ENCODE measurements at regions not wholly inside any gene's neighbourhood (a gene's known extent, or its start where the extent isn't known, plus 50 kb on each side); places are given as distances from the start of the nearest gene placed in this dataset.

GRCh38 chr5:4424895-4425294 is 715.2 kb upstream of the ADAMTS16 start:
- no peak overlapping the region for H3K4me3 ChIP-seq

GRCh38 chr5:4440536-4440935 is 699.6 kb upstream of the ADAMTS16 start:
- 81% methylated on average over 2 of the region's 2 CpGs for WGBS
- TF ChIP-seq POLR2A (IDR thresholded peaks at IDR 0.05; ENCODE audit: low read depth) (no peak), EP300 (IDR thresholded peaks at IDR 0.05) (no peak), POLR2AphosphoS5 (IDR thresholded peaks at IDR 0.05) (no peak)
- TF ChIP-seq, protein P1, sequence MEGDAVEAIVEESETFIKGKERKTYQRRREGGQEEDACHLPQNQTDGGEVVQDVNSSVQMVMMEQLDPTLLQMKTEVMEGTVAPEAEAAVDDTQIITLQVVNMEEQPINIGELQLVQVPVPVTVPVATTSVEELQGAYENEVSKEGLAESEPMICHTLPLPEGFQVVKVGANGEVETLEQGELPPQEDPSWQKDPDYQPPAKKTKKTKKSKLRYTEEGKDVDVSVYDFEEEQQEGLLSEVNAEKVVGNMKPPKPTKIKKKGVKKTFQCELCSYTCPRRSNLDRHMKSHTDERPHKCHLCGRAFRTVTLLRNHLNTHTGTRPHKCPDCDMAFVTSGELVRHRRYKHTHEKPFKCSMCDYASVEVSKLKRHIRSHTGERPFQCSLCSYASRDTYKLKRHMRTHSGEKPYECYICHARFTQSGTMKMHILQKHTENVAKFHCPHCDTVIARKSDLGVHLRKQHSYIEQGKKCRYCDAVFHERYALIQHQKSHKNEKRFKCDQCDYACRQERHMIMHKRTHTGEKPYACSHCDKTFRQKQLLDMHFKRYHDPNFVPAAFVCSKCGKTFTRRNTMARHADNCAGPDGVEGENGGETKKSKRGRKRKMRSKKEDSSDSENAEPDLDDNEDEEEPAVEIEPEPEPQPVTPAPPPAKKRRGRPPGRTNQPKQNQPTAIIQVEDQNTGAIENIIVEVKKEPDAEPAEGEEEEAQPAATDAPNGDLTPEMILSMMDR (IDR thresholded peaks at IDR 0.05) = no peak
- H3K36me3 ChIP-seq = no peaks in the 10 kb centered on the region
- H3K27me3 ChIP-seq = no peaks in the 10 kb centered on the region
- no peaks in the 10 kb centered on the region for H3K4me1 ChIP-seq
- intact Hi-C loops (cut with DNase I) = no loop called here
- no peak overlapping the region for H3K27ac ChIP-seq (replicated peaks in 1 of 4)
- no peak for DNase-seq (ENCODE audit: extremely low spot score)
- H3K9me3 ChIP-seq = no peaks in the 10 kb centered on the region
- no peak overlapping the region for H3K4me3 ChIP-seq

More at GRCh38 chr5:4424895-4425294, 715.2 kb upstream of the ADAMTS16 start:
- TF ChIP-seq EP300 (IDR thresholded peaks at IDR 0.05) = no peak
- TF ChIP-seq, protein P1 (IDR thresholded peaks at IDR 0.05) = no peak
- intact Hi-C loops (cut with DNase I) = no loop called here
- Histone ChIP-seq H3K9me3 (no peaks in the 10 kb centered on the region), H3K36me3 (no peaks in the 10 kb centered on the region), H3K27ac (replicated peaks in 1 of 4) (no peak overlapping the region), H3K27me3 (no peaks in the 10 kb centered on the region), H3K4me1 (no peaks in the 10 kb centered on the region)
- DNase-seq (ENCODE audit: extremely low spot score) = no peak
- WGBS = 90% methylated on average over 4 of the region's 4 CpGs

DNA sequence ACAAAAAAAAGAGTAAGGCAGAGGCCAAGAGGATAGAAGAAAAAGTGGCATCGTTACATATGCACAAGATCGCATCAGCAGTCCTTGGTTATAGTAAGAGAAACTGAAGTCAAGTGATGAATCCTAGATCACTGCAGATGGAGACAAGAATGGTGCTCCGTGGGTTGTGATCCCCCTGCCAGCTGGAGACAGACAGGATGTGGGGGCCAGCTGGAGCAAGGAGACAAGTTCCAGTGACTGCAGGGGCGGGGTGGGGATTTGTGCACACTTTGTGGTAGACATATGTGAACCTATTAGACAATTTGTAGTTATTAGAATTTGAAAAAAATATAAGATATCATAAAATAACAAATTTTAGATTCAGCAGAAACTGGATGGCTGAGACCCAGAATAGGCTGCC is 697.9 kb upstream of the ADAMTS16 start:
- intact Hi-C loops (cut with DNase I) = no loop called here

DNA sequence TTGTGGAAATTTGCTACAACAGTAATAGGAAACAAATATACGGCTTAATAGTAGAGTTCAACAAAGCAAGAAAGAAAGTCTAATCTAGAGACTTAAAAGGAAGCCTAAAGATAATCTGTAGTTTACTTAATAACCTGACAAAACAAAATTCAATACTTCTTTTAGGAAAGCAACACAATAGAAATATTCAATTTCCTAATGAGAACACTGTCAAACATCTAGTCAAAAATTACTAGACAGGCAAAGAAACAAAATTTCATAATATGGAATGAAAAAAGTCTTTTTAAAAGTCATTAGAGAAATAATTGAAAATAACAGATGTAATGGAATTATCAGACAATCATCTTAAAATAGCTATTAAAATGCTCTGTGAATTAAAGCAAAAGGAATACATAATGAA is 692.5 kb upstream of the ADAMTS16 start:
- no peak for TF ChIP-seq POLR2A (IDR thresholded peaks at IDR 0.05; ENCODE audit: low read depth)
- Histone ChIP-seq H3K4me1 (no peaks in the 10 kb centered on the region), H3K36me3 (no peaks in the 10 kb centered on the region), H3K27me3 (no peaks in the 10 kb centered on the region), H3K4me3 (no peak overlapping the region), H3K9me3 (peaks cover 0 to 13% (median 8%) of the 10 kb centered on the region in 4 donors), H3K27ac (replicated peaks in 1 of 4) (no peak overlapping the region)
- intact Hi-C loops (cut with DNase I) = no loop called here
- DNase-seq (ENCODE audit: extremely low spot score) = no peak
- WGBS = 91% methylated on average over 1 of the region's 1 CpG

More for the DNA sequence above, 697.9 kb upstream of the ADAMTS16 start:
- H3K9me3 ChIP-seq = peaks cover 0 to 7% (median 4%) of the 10 kb centered on the region in 4 donors
- no peaks in the 10 kb centered on the region for H3K36me3 ChIP-seq
- H3K4me1 ChIP-seq = no peaks in the 10 kb centered on the region
- H3K27me3 ChIP-seq = no peaks in the 10 kb centered on the region
- DNase-seq (ENCODE audit: extremely low spot score) = no peak
- 73% methylated on average over 4 of the region's 4 CpGs for WGBS
- H3K27ac ChIP-seq (replicated peaks in 1 of 4) = no peak overlapping the region
- no peak for TF ChIP-seq EP300 (IDR thresholded peaks at IDR 0.05)
- TF ChIP-seq, protein P1 (IDR thresholded peaks at IDR 0.05) = no peak
- no peak for TF ChIP-seq POLR2A (IDR thresholded peaks at IDR 0.05; ENCODE audit: low read depth)
- no peak for TF ChIP-seq POLR2AphosphoS5 (IDR thresholded peaks at IDR 0.05)
- no peak overlapping the region for H3K4me3 ChIP-seq

GRCh38 chr5:4453655-4454054 is 686.5 kb upstream of the ADAMTS16 start:
- no peaks in the 10 kb centered on the region for H3K27me3 ChIP-seq
- no peak for DNase-seq (ENCODE audit: extremely low spot score)
- H3K27ac ChIP-seq (replicated peaks in 1 of 4) = no peak overlapping the region
- H3K4me1 ChIP-seq = no peaks in the 10 kb centered on the region
- no peaks in the 10 kb centered on the region for H3K9me3 ChIP-seq
- no peak for TF ChIP-seq POLR2A (IDR thresholded peaks at IDR 0.05; ENCODE audit: low read depth)
- TF ChIP-seq, protein P1 (IDR thresholded peaks at IDR 0.05) = no peak
- TF ChIP-seq POLR2AphosphoS5 (IDR thresholded peaks at IDR 0.05) = no peak
- TF ChIP-seq EP300 (IDR thresholded peaks at IDR 0.05) = no peak
- no peaks in the 10 kb centered on the region for H3K36me3 ChIP-seq
- intact Hi-C loops (cut with DNase I) = no loop called here
- WGBS = 64% methylated on average over 4 of the region's 4 CpGs
- H3K4me3 ChIP-seq = no peak overlapping the region
